Astrocyte (in vitro differentiated cells and primary cell): ENCODE measurements at regions not wholly inside any gene's neighbourhood (a gene's known extent, or its start where the extent isn't known, plus 50 kb on each side); places are given as distances from the start of the nearest gene placed in this dataset.

Source experiments
- EZH2 ChIP-seq: IDR thresholded peaks from 2 replicates; pipeline ENCODE4 v1.6.1; 2012; ENCODE audit warnings: mild to moderate bottlenecking, low read length, inconsistent platforms; ENCODE audit not compliant: insufficient read depth
- TF ChIP-seq, protein P1 (sequence below): IDR thresholded peaks from 2 replicates; pipeline ENCODE4 v1.5.1; 2011; ENCODE audit warnings: low read depth, mild to moderate bottlenecking, inconsistent platforms, low read length, moderate library complexity; ENCODE audit not compliant: insufficient read depth

DNA sequence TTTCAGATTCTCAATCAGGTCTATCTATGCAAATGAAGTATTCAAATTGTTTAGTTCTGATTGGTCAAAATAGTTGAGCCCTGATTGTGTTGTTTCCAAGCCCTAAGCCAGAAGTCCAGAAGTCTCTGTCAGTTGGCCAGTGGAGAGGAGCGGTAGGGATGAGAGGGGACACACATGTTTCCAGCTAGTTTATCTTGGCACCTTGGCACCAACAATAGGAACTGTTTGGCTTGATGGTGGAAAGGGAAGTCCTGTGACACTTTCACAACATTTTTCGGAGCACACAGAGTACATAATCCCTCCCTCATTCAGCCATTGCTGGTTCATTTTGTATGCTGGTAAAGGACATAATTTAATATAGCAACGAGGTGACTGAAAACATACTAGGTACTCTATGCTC lies 1661.6 kb downstream of the SUCLG1 start:
- TF ChIP-seq, protein P1, sequence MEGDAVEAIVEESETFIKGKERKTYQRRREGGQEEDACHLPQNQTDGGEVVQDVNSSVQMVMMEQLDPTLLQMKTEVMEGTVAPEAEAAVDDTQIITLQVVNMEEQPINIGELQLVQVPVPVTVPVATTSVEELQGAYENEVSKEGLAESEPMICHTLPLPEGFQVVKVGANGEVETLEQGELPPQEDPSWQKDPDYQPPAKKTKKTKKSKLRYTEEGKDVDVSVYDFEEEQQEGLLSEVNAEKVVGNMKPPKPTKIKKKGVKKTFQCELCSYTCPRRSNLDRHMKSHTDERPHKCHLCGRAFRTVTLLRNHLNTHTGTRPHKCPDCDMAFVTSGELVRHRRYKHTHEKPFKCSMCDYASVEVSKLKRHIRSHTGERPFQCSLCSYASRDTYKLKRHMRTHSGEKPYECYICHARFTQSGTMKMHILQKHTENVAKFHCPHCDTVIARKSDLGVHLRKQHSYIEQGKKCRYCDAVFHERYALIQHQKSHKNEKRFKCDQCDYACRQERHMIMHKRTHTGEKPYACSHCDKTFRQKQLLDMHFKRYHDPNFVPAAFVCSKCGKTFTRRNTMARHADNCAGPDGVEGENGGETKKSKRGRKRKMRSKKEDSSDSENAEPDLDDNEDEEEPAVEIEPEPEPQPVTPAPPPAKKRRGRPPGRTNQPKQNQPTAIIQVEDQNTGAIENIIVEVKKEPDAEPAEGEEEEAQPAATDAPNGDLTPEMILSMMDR = no peak
- no peak for TF ChIP-seq EZH2
